ENCODE measurements at regions not wholly inside any gene's neighbourhood (a gene's known extent, or its start where the extent isn't known, plus 50 kb on each side); places are given as distances from the start of the nearest gene placed in this dataset.
A peak's percentile ranks its signal among the peaks of the same experiment; 100 is the strongest.

GRCh38 chr6:169847141-169847674 lies 95.8 kb downstream of the ERMARD start:
- DNase-seq (ENCODE audit: low read depth), result no peak

GRCh38 chr6:169846286-169847056 lies 95.0 kb downstream of the ERMARD start:
- DNase-seq (ENCODE audit: low read depth), result no peak

GRCh38 chr6:169845426-169846285 lies 94.2 kb downstream of the ERMARD start:
- DNase-seq (ENCODE audit: low read depth), result no peak

GRCh38 chr6:169844946-169845345 lies 93.5 kb downstream of the ERMARD start:
- DNase-seq (ENCODE audit: low read depth), result no peak

GRCh38 chr6:169843991-169844390 lies 92.6 kb downstream of the ERMARD start:
- DNase-seq (ENCODE audit: low read depth), result no peak

GRCh38 chr6:169843110-169843509 lies 91.7 kb downstream of the ERMARD start:
- DNase-seq (ENCODE audit: low read depth), result no peak

GRCh38 chr6:169841907-169842606 lies 90.6 kb downstream of the ERMARD start:
- DNase-seq (ENCODE audit: low read depth), result no peak

- DNase-seq (ENCODE audit: low read depth), result no peak
Measured at GRCh38 chr6:169841251-169841650, 89.8 kb downstream of the ERMARD start.

GRCh38 chr6:169839898-169840631 lies 88.6 kb downstream of the ERMARD start:
- no peak for DNase-seq (ENCODE audit: low read depth)

- no peak for DNase-seq (ENCODE audit: low read depth)
Measured at GRCh38 chr6:169839493-169839892, 88.1 kb downstream of the ERMARD start.

GRCh38 chr6:169839029-169839481 lies 87.6 kb downstream of the ERMARD start:
- no peak for DNase-seq (ENCODE audit: low read depth)

GRCh38 chr6:169838346-169839028 lies 87.1 kb downstream of the ERMARD start:
- DNase-seq (ENCODE audit: low read depth), result no peak

GRCh38 chr6:169837529-169838250 lies 86.3 kb downstream of the ERMARD start:
- no peak for DNase-seq (ENCODE audit: low read depth)

GRCh38 chr6:169833258-169833794 lies 81.9 kb downstream of the ERMARD start:
- peak; percentile 19 for DNase-seq (ENCODE audit: low read depth)

- no peak for DNase-seq (ENCODE audit: low read depth)
Measured at GRCh38 chr6:169832247-169832948, 81.0 kb downstream of the ERMARD start.

GRCh38 chr6:169831450-169832246 lies 80.2 kb downstream of the ERMARD start:
- peak; percentile 57 for DNase-seq (ENCODE audit: low read depth)
